GM12878 (cell line): ENCODE measurements at regions not wholly inside any gene's neighbourhood (a gene's known extent, or its start where the extent isn't known, plus 50 kb on each side); places are given as distances from the start of the nearest gene placed in this dataset.

Experiments
- CEBPB ChIP-seq, 2 experiments: fragments of 150-350 bp in 1 of 2; IDR thresholded peaks; 2 replicates each; pipeline ENCODE4 v1.6.1; 2012 to 2014; ENCODE audit warnings: low read depth in 2 of 2, low read length in 2 of 2, borderline replicate concordance in 1 of 2, inconsistent platforms in 1 of 2
- EP300 ChIP-seq, 2 experiments: fragments of 150-350 bp in 1 of 2; IDR thresholded peaks; 2 replicates each; pipeline ENCODE4 v1.6.1; 2011 to 2012; ENCODE audit warnings: low read depth in 2 of 2, low read length in 2 of 2, borderline replicate concordance in 1 of 2, improper control_type of control experiment in 1 of 2, inconsistent platforms in 1 of 2; ENCODE audit not compliant: control insufficient read depth in 1 of 2
- ESRRA ChIP-seq: IDR thresholded peaks from 2 replicates; pipeline ENCODE4 v1.6.1; 2012; ENCODE audit warnings: mild to moderate bottlenecking, low read length, improper control_type of control experiment
- EZH2 ChIP-seq: IDR thresholded peaks from 2 replicates; pipeline ENCODE4 v1.6.1; 2012; ENCODE audit warnings: low read depth, mild to moderate bottlenecking, control low read depth, inconsistent platforms, low read length, borderline replicate concordance; ENCODE audit not compliant: control insufficient read depth
- GABPA ChIP-seq: IDR thresholded peaks from 2 replicates; pipeline ENCODE4 v1.6.1; 2014; ENCODE audit warnings: antibody characterized with exemption, low read depth, mild to moderate bottlenecking, inconsistent platforms
- NFYB ChIP-seq: IDR thresholded peaks from 2 replicates; pipeline ENCODE4 v1.6.1; 2011; ENCODE audit warnings: low read depth, mild to moderate bottlenecking, low read length, improper control_type of control experiment, moderate library complexity; ENCODE audit not compliant: insufficient read depth
- RAD21 ChIP-seq: IDR thresholded peaks from 2 replicates; pipeline ENCODE4 v1.6.1; 2011; ENCODE audit warnings: mild to moderate bottlenecking, low read depth, low read length, moderate library complexity; ENCODE audit not compliant: insufficient read depth
- RELA ChIP-seq: fragments of 450-650 bp; IDR thresholded peaks from 2 replicates; pipeline ENCODE4 v1.8.0; 2014; ENCODE audit warnings: borderline replicate concordance; ENCODE audit not compliant: partially characterized antibody
- RFX5 ChIP-seq: IDR thresholded peaks from 2 replicates; pipeline ENCODE4 v1.6.1; 2011; ENCODE audit warnings: low read depth, low read length, improper control_type of control experiment
- TF ChIP-seq, protein P1 (sequence below), 3 experiments: IDR thresholded peaks in 2 of 3; conservative IDR thresholded peaks in 1 of 3; 2 replicates each; pipeline ENCODE4 v1.5.1; 2011; ENCODE audit warnings: low read depth in 3 of 3, low read length in 3 of 3, mild to moderate bottlenecking in 3 of 3, control low read depth in 2 of 3, moderate library complexity in 2 of 3, inconsistent platforms in 1 of 3, mixed read lengths in 1 of 3; ENCODE audit not compliant: control insufficient read depth in 2 of 3, insufficient read depth in 1 of 3; ENCODE audit errors: extremely low read depth in 1 of 3

DNA sequence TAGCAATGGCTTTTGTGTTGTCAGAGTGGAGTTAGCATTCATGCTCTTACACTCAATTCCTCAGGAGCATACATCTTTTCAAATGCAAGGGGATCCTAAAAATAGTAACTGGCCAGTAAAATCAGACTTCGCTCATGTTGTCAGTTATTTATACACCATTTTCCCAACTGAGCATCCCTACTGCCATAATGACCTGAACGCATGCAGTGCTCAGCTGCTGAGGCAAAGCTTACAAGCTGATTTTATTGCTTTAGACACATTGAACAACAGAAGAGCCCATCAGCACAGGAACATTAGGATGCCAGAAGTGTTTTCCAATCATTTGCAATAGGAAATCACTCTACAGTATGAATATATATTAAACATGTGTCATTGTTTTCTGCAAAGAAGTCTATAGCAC lies 689.7 kb upstream of the BCHE start:
- TF ChIP-seq, protein P1, sequence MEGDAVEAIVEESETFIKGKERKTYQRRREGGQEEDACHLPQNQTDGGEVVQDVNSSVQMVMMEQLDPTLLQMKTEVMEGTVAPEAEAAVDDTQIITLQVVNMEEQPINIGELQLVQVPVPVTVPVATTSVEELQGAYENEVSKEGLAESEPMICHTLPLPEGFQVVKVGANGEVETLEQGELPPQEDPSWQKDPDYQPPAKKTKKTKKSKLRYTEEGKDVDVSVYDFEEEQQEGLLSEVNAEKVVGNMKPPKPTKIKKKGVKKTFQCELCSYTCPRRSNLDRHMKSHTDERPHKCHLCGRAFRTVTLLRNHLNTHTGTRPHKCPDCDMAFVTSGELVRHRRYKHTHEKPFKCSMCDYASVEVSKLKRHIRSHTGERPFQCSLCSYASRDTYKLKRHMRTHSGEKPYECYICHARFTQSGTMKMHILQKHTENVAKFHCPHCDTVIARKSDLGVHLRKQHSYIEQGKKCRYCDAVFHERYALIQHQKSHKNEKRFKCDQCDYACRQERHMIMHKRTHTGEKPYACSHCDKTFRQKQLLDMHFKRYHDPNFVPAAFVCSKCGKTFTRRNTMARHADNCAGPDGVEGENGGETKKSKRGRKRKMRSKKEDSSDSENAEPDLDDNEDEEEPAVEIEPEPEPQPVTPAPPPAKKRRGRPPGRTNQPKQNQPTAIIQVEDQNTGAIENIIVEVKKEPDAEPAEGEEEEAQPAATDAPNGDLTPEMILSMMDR (IDR thresholded peaks at IDR 0.05 in 2 of 3, conservative IDR thresholded peaks at IDR 0.05 in 1 of 3; ENCODE audit: control insufficient read depth in 2 of 3, extremely low read depth in 1 of 3, insufficient read depth in 1 of 3, low read depth in 3 of 3, low read length in 3 of 3): no peak
- TF ChIP-seq CEBPB (IDR thresholded peaks at IDR 0.05; ENCODE audit: borderline replicate concordance in 1 of 2, low read depth in 2 of 2, low read length in 2 of 2): no peak
- no peak for TF ChIP-seq NFYB
- TF ChIP-seq ESRRA: no peak
- no peak for TF ChIP-seq RELA
- TF ChIP-seq EP300 (IDR thresholded peaks at IDR 0.05; ENCODE audit: borderline replicate concordance in 1 of 2, control insufficient read depth in 1 of 2, low read depth in 2 of 2, low read length in 2 of 2): no peak
- no peak for TF ChIP-seq RAD21
- no peak for TF ChIP-seq GABPA
- TF ChIP-seq EZH2: no peak
- no peak for TF ChIP-seq RFX5
